ENCODE measurements at regions not wholly inside any gene's neighbourhood (a gene's known extent, or its start where the extent isn't known, plus 50 kb on each side); places are given as distances from the start of the nearest gene placed in this dataset.

- DNase-seq, result no peak
Observed at GRCh38 chr11:80082406-80082805, 641.6 kb upstream of the TENM4 start.

GRCh38 chr11:80077113-80077512, 636.3 kb upstream of the TENM4 start:
- no peak for DNase-seq

GRCh38 chr11:80074837-80075236, 634.0 kb upstream of the TENM4 start:
- DNase-seq, result no peak

GRCh38 chr11:80066291-80066690, 625.5 kb upstream of the TENM4 start:
- no peak for DNase-seq

- DNase-seq, result no peak
Observed at GRCh38 chr11:80065086-80065485, 624.3 kb upstream of the TENM4 start.

GRCh38 chr11:80061056-80061455, 620.2 kb upstream of the TENM4 start:
- DNase-seq, result no peak

GRCh38 chr11:80054582-80055165, 613.8 kb upstream of the TENM4 start:
- no peak for DNase-seq

- no peak for DNase-seq
Observed at GRCh38 chr11:80048513-80048912, 607.7 kb upstream of the TENM4 start.

GRCh38 chr11:80041136-80042000, 600.5 kb upstream of the TENM4 start:
- no peak for DNase-seq

GRCh38 chr11:80034801-80035200, 594.0 kb upstream of the TENM4 start:
- DNase-seq, result no peak

GRCh38 chr11:80031014-80031600, 590.3 kb upstream of the TENM4 start:
- DNase-seq, result no peak

- no peak for DNase-seq
Observed at GRCh38 chr11:80028998-80029397, 588.2 kb upstream of the TENM4 start.

GRCh38 chr11:80024119-80024518, 583.3 kb upstream of the TENM4 start:
- no peak for DNase-seq

GRCh38 chr11:80023386-80023785, 582.6 kb upstream of the TENM4 start:
- DNase-seq, result no peak

- DNase-seq, result no peak
Observed at GRCh38 chr11:80010536-80010935, 569.7 kb upstream of the TENM4 start.

GRCh38 chr11:80009081-80009480, 568.3 kb upstream of the TENM4 start:
- DNase-seq, result no peak

- no peak for DNase-seq
Observed at GRCh38 chr11:80007616-80008015, 566.8 kb upstream of the TENM4 start.

GRCh38 chr11:79990141-79990540, 549.3 kb upstream of the TENM4 start:
- no peak for DNase-seq

- DNase-seq, result no peak
Observed at GRCh38 chr11:79982185-79982584, 541.4 kb upstream of the TENM4 start.

GRCh38 chr11:79980916-79981315, 540.1 kb upstream of the TENM4 start:
- DNase-seq, result no peak

GRCh38 chr11:79973721-79974617, 533.1 kb upstream of the TENM4 start:
- DNase-seq, result no peak

GRCh38 chr11:79971255-79971654, 530.4 kb upstream of the TENM4 start:
- DNase-seq, result no peak

- DNase-seq, result no peak
Observed at GRCh38 chr11:79966592-79966991, 525.8 kb upstream of the TENM4 start.
